Fibroblast of pulmonary artery (primary cell): ENCODE measurements at regions not wholly inside any gene's neighbourhood (a gene's known extent, or its start where the extent isn't known, plus 50 kb on each side); places are given as distances from the start of the nearest gene placed in this dataset.
"Not testable (repeated sequence)": the region's sequence is repeated elsewhere in the genome, so short reads cannot be mapped to it uniquely, and the experiment has no call there.

ENCODE experiments used
- DNase-seq: peaks from one replicate; pipeline ENCODE4 v3.0.0-alpha.2; 2010; ENCODE audit warnings: low read depth
- H3K4me3 ChIP-seq: replicated peaks from 2 replicates; pipeline ENCODE4 v1.5.1; 2011; ENCODE audit warnings: low read depth, mild to moderate bottlenecking, control low read depth, low read length, moderate library complexity
- CTCF ChIP-seq: IDR thresholded peaks from 2 replicates; pipeline ENCODE4 v1.5.1; 2011; ENCODE audit warnings: mild to moderate bottlenecking, control low read depth, low read length, inconsistent platforms; ENCODE audit errors: missing control alignments

- DNase-seq: no peak
- H3K4me3 ChIP-seq: no peak overlapping the region
- TF ChIP-seq CTCF: no peak
These were observed 1283.0 kb upstream of the NUDT12 start for GRCh38 chr5:104845541-104845940.

- no peak for TF ChIP-seq CTCF
- no peak for DNase-seq
These were observed 1281.2 kb upstream of the NUDT12 start for GRCh38 chr5:104843822-104844221.

GRCh38 chr5:104840284-104840683 is 1277.7 kb upstream of the NUDT12 start:
- TF ChIP-seq CTCF: no peak
- DNase-seq: no peak
- H3K4me3 ChIP-seq: no peak overlapping the region

More at GRCh38 chr5:104843822-104844221, 1281.2 kb upstream of the NUDT12 start:
- no peak overlapping the region for H3K4me3 ChIP-seq

GRCh38 chr5:104831515-104831914 is 1268.9 kb upstream of the NUDT12 start:
- DNase-seq, H3K4me3 ChIP-seq: not testable (repeated sequence)

DNA sequence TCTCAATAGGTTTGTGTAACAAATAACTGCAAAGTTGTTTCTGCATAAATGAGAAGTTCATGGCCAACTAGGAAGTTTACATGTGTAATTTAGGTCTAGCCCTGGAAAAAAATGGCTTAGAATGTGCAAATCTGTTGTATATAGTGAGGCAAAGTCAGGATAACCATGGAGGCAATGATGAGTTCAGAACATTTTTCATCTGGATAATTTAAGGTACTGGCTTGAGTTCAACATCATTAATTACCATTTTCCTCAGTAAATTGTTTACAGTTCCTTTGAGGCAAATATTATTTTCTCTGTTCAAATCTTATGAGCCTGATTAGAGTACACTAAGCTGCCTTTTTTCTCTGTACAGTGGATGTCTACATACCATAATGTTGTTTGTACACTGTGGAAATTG is 1259.0 kb upstream of the NUDT12 start:
- no peak for DNase-seq
- H3K4me3 ChIP-seq: no peak overlapping the region
- TF ChIP-seq CTCF: no peak

DNA sequence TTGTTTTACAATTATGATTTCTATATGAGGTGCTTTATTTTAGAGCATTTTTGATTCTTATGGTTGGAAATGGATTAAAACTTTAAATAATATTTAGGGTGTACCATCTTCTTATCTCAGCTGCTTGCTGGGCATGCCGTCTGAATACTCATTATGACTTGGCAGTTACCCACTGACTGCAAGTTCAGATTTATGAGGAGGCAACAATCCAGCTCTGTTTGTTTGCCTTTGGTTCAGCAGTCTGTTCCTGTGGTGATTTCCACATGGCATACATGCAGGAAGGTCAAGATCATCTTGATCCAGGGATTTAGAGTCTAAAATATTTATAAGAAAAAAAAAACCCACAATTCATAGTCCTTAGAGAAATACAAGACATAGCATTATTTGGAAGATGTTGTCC is 1254.5 kb upstream of the NUDT12 start:
- no peak for DNase-seq
- TF ChIP-seq CTCF: no peak
- no peak overlapping the region for H3K4me3 ChIP-seq

DNA sequence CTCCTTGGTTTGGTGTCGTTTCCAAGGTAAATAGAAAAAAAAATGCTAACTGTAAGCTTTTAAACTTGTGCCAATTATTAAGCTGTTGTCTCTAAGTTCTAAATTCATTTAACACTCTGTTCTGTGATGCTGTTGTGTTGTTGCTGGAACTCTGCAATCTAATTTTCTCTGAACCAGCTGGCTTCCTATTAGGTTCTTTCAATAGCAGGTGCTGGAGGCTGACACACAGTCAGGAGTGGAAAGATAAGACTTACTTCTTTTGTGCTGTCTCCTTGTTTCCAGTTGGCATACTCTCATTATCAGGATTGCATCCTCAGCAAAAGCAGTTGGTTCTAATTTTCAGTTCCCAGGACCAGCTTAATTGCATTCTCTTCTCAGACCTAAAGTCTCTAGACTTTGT is 1252.6 kb upstream of the NUDT12 start:
- TF ChIP-seq CTCF: no peak
- no peak overlapping the region for H3K4me3 ChIP-seq
- no peak for DNase-seq
